ENCODE measurements at regions not wholly inside any gene's neighbourhood (a gene's known extent, or its start where the extent isn't known, plus 50 kb on each side); places are given as distances from the start of the nearest gene placed in this dataset.
"Not testable (repeated sequence)": the region's sequence is repeated elsewhere in the genome, so short reads cannot be mapped to it uniquely, and the experiment has no call there.

- Histone ChIP-seq H3K4me1 (no peaks in the 10 kb centered on the region), H3K27me3 (no peaks in the 10 kb centered on the region), H3K4me3 (no peak overlapping the region), H3K9me3 (no peaks in the 10 kb centered on the region), H3K36me3 (no peaks in the 10 kb centered on the region), H3K27ac (no peak overlapping the region)
- no peak for DNase-seq
- TF ChIP-seq CTCF (IDR thresholded peaks at IDR 0.05) (no peak), POLR2A (IDR thresholded peaks at IDR 0.05) (no peak)
- WGBS, 2 donors: 24 to 36% methylated on average over 3 of the region's 3 CpGs
- intact Hi-C loops (cut with DNase I): no loop called here
Observed at GRCh38 chr9:22838266-22838665, 391.6 kb downstream of the DMRTA1 start.

- Histone ChIP-seq H3K27ac (no peak overlapping the region), H3K4me1 (no peaks in the 10 kb centered on the region), H3K4me3 (no peak overlapping the region), H3K36me3 (no peaks in the 10 kb centered on the region), H3K27me3 (no peaks in the 10 kb centered on the region), H3K9me3 (peaks cover 0 to 15% (median 7%) of the 10 kb centered on the region in 3 donors)
- TF ChIP-seq CTCF (IDR thresholded peaks at IDR 0.05): no peak
- no peak for TF ChIP-seq POLR2A (IDR thresholded peaks at IDR 0.05)
- intact Hi-C loops (cut with DNase I): no loop called here
- no peak for DNase-seq
Observed at GRCh38 chr9:22840641-22841040, 394.0 kb downstream of the DMRTA1 start.

GRCh38 chr9:22845243-22845642, 398.6 kb downstream of the DMRTA1 start:
- H3K9me3 ChIP-seq: peaks cover 0 to 37% (median 12%) of the 10 kb centered on the region in 3 donors
- intact Hi-C loops (cut with DNase I); H3K4me1 ChIP-seq; H3K4me3 ChIP-seq; H3K27me3 ChIP-seq; DNase-seq; H3K27ac ChIP-seq; H3K36me3 ChIP-seq: not testable (repeated sequence)
- WGBS, 2 donors: 60 to 92% methylated on average over 1 of the region's 1 CpG

GRCh38 chr9:22855980-22856379, 409.4 kb downstream of the DMRTA1 start:
- no peaks in the 10 kb centered on the region for H3K9me3 ChIP-seq
- DNase-seq: no peak
- intact Hi-C loops (cut with DNase I): no loop called here
- H3K27ac ChIP-seq: no peak overlapping the region
- H3K36me3 ChIP-seq: no peaks in the 10 kb centered on the region
- no peaks in the 10 kb centered on the region for H3K4me1 ChIP-seq
- no peak for TF ChIP-seq CTCF (IDR thresholded peaks at IDR 0.05)
- no peak for TF ChIP-seq POLR2A (IDR thresholded peaks at IDR 0.05)
- no peak overlapping the region for H3K4me3 ChIP-seq
- no peaks in the 10 kb centered on the region for H3K27me3 ChIP-seq

- TF ChIP-seq POLR2A (IDR thresholded peaks at IDR 0.05): no peak
- TF ChIP-seq CTCF (IDR thresholded peaks at IDR 0.05): no peak
- H3K27ac ChIP-seq: no peak overlapping the region
- DNase-seq: no peak
- no peaks in the 10 kb centered on the region for H3K27me3 ChIP-seq
- H3K9me3 ChIP-seq: no peaks in the 10 kb centered on the region
- no peaks in the 10 kb centered on the region for H3K4me1 ChIP-seq
- intact Hi-C loops (cut with DNase I): no loop called here
- 63 to 79% methylated on average over 1 of the region's 1 CpG for WGBS, 2 donors
- H3K36me3 ChIP-seq: no peaks in the 10 kb centered on the region
- no peak overlapping the region for H3K4me3 ChIP-seq
Observed at GRCh38 chr9:22857316-22857715, 410.7 kb downstream of the DMRTA1 start.

GRCh38 chr9:22863106-22863505, 416.5 kb downstream of the DMRTA1 start:
- no peak for DNase-seq
- intact Hi-C loops (cut with DNase I): no loop called here
- Histone ChIP-seq H3K36me3 (no peaks in the 10 kb centered on the region), H3K27me3 (no peaks in the 10 kb centered on the region), H3K9me3 (peaks cover 0 to 12% (median 0%) of the 10 kb centered on the region in 3 donors), H3K4me1 (no peaks in the 10 kb centered on the region), H3K27ac (no peak overlapping the region), H3K4me3 (no peak overlapping the region)
- 87 to 100% methylated on average over 2 to 3 of the region's 25 CpGs for WGBS, 2 donors
- TF ChIP-seq CTCF (IDR thresholded peaks at IDR 0.05) (no peak), POLR2A (IDR thresholded peaks at IDR 0.05) (no peak)
